ENCODE measurements at regions not wholly inside any gene's neighbourhood (a gene's known extent, or its start where the extent isn't known, plus 50 kb on each side); places are given as distances from the start of the nearest gene placed in this dataset.

GRCh38 chr6:149216459-149216858 lies 101.1 kb upstream of the TAB2 start:
- TF ChIP-seq EZH2 (IDR thresholded peaks at IDR 0.05; ENCODE audit: borderline replicate concordance, low read length) (no peak), CTCF (IDR thresholded peaks at IDR 0.05; ENCODE audit: low read length) (no peak)
